WTC11 (cell line): ENCODE measurements at regions not wholly inside any gene's neighbourhood (a gene's known extent, or its start where the extent isn't known, plus 50 kb on each side); places are given as distances from the start of the nearest gene placed in this dataset.

ENCODE experiments used
- ATAC-seq: fragments of 200-7000 bp; cut with Tn5 transposase; 2 replicates; pipeline ENCODE4 v1.10.0; 2021; ENCODE audit warnings: mild to moderate bottlenecking, moderate library complexity
- CTCF ChIA-PET: fragments of 300-600 bp; sonication (Branson Sonifier 250); formaldehyde crosslinking; loops from one replicate; lab custom pipeline; 2021; ENCODE audit warnings: antibody characterized with exemption; lab: Charles Lee
- POLR2A ChIA-PET: fragments of 350-600 bp; sonication (Branson Sonifier 250); formaldehyde crosslinking; loops from one replicate; lab custom pipeline; 2021; ENCODE audit warnings: antibody characterized with exemption; lab: Charles Lee
- DNase-seq: peaks from one replicate; pipeline ENCODE4 v3.0.0; 2021; ENCODE audit warnings: low spot score
- H3K27ac Mint-ChIP-seq: 2 replicates; pipeline ENCODE4 v1.8.0; 2021; ENCODE audit warnings: mixed read lengths
- H3K27me3 Mint-ChIP-seq: 2 replicates; pipeline ENCODE4 v1.8.0; 2021; ENCODE audit warnings: low read depth, mild to moderate bottlenecking, moderate library complexity, mixed read lengths
- H3K36me3 Mint-ChIP-seq: 2 replicates; pipeline ENCODE4 v1.8.0; 2021; ENCODE audit warnings: mixed read lengths
- H3K4me1 Mint-ChIP-seq: 2 replicates; pipeline ENCODE4 v1.8.0; 2022; ENCODE audit warnings: mixed read lengths
- H3K4me3 Mint-ChIP-seq: 2 replicates; pipeline ENCODE4 v1.8.0; 2021; ENCODE audit warnings: mild to moderate bottlenecking, moderate library complexity, mixed read lengths
- H3K9me3 Mint-ChIP-seq: 2 replicates; pipeline ENCODE4 v1.8.0; 2021; ENCODE audit warnings: mixed read lengths
- ELF4 ChIP-seq: sonication (generic); formaldehyde crosslinking; IDR thresholded peaks from 2 replicates; pipeline ENCODE4 v1.8.1; 2022; ENCODE audit warnings: low read depth, mild to moderate bottlenecking, moderate library complexity, missing genetic modification reagents
- EMX1 ChIP-seq: fragments of 250-450 bp; sonication (Bioruptor Pico); IDR thresholded peaks from 2 replicates; pipeline ENCODE4 v1.8.0; 2021; ENCODE audit warnings: mild to moderate bottlenecking
- ETV6 ChIP-seq: sonication (generic); formaldehyde crosslinking; IDR thresholded peaks from 2 replicates; pipeline ENCODE4 v1.8.1; 2022; ENCODE audit warnings: mild to moderate bottlenecking, missing genetic modification reagents
- FOXP1 ChIP-seq: sonication (generic); formaldehyde crosslinking; IDR thresholded peaks from 2 replicates; pipeline ENCODE4 v1.8.0; 2022; ENCODE audit warnings: missing genetic modification reagents, mild to moderate bottlenecking, moderate library complexity, borderline replicate concordance
- IRF2 ChIP-seq: sonication (generic); formaldehyde crosslinking; IDR thresholded peaks from 2 replicates; pipeline ENCODE4 v1.8.0; 2022; ENCODE audit warnings: low read depth, missing genetic modification reagents, borderline replicate concordance
- NFE2L1 ChIP-seq: sonication (generic); formaldehyde crosslinking; IDR thresholded peaks from 2 replicates; pipeline ENCODE4 v1.8.1; 2023; ENCODE audit warnings: missing genetic modification reagents
- SP1 ChIP-seq: sonication (generic); formaldehyde crosslinking; conservative IDR thresholded peaks from 2 replicates; pipeline ENCODE4 v1.8.1; 2022; ENCODE audit warnings: missing genetic modification reagents
- TEAD4 ChIP-seq: sonication (generic); formaldehyde crosslinking; IDR thresholded peaks from 2 replicates; pipeline ENCODE4 v1.8.0; 2022; ENCODE audit warnings: mild to moderate bottlenecking, missing genetic modification reagents
- ZNF138 ChIP-seq: sonication (generic); formaldehyde crosslinking; conservative IDR thresholded peaks from 2 replicates; pipeline ENCODE4 v1.8.1; 2022; ENCODE audit warnings: mild to moderate bottlenecking, moderate library complexity, missing genetic modification reagents
- ZNF219 ChIP-seq: sonication (generic); formaldehyde crosslinking; IDR thresholded peaks from 2 replicates; pipeline ENCODE4 v1.8.0; 2023; ENCODE audit warnings: missing genetic modification reagents, mild to moderate bottlenecking, borderline replicate concordance
- ZNF263 ChIP-seq: sonication (generic); formaldehyde crosslinking; IDR thresholded peaks from 2 replicates; pipeline ENCODE4 v1.8.1; 2022; ENCODE audit warnings: low read depth, mild to moderate bottlenecking, moderate library complexity, missing genetic modification reagents
- ZNF317 ChIP-seq: sonication (generic); formaldehyde crosslinking; IDR thresholded peaks from 2 replicates; pipeline ENCODE4 v1.8.1; 2023; ENCODE audit warnings: low read depth, mild to moderate bottlenecking, moderate library complexity, missing genetic modification reagents, borderline replicate concordance
- ZNF423 ChIP-seq: fragments of 250-450 bp; sonication (Bioruptor Pico); IDR thresholded peaks from 2 replicates; pipeline ENCODE4 v2.1.2; 2022; ENCODE audit warnings: mild to moderate bottlenecking, moderate library complexity
- ZNF671 ChIP-seq: fragments of 250-450 bp; sonication (Bioruptor Pico); IDR thresholded peaks from 2 replicates; pipeline ENCODE4 v1.8.0; 2021; ENCODE audit warnings: mild to moderate bottlenecking
- TF ChIP-seq, protein P1 (sequence below): sonication (generic); formaldehyde crosslinking; IDR thresholded peaks from 2 replicates; pipeline ENCODE4 v1.8.1; 2023; ENCODE audit warnings: mild to moderate bottlenecking, missing genetic modification reagents, moderate library complexity
- TF ChIP-seq, protein P2 (sequence below): sonication (generic); formaldehyde crosslinking; IDR thresholded peaks from 2 replicates; pipeline ENCODE4 v1.8.0; 2022; ENCODE audit warnings: missing genetic modification reagents
- TF ChIP-seq, protein P3 (sequence below): sonication (generic); formaldehyde crosslinking; IDR thresholded peaks from 2 replicates; pipeline ENCODE4 v1.8.1; 2023; ENCODE audit warnings: mild to moderate bottlenecking, missing genetic modification reagents, borderline replicate concordance
- TF ChIP-seq, protein P4 (sequence below): sonication (generic); formaldehyde crosslinking; IDR thresholded peaks from 2 replicates; pipeline ENCODE4 v1.8.1; 2022; ENCODE audit warnings: low read depth, missing genetic modification reagents, borderline replicate concordance
- TF ChIP-seq, protein P5 (sequence below): fragments of 250-450 bp; sonication (Bioruptor Pico); IDR thresholded peaks from 2 replicates; pipeline ENCODE4 v1.9.0; 2021; ENCODE audit warnings: mild to moderate bottlenecking

DNA sequence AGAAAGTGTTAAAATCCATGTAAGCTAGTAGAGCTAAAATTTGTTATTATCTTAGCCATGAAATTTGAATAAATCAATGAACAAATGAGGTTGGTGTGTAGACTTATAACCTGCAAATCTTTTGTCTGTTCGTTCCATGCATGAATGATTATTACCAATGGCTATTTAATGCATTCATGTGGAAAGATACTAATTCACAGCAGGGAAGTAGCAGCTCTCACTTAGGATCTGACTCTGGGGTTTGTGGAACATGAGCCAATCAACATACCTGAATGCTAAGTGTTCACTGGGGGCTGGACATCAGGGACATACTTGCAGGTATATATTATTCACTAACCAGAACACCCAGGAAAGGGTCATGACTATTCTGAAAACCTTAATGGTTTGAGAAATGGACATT lies 444.1 kb downstream of the STIM2 start:
- Mint-ChIP-seq H3K4me3 (no peak overlapping the region), H3K27me3 (peaks cover 2% of the 10 kb centered on the region; the same call in 1 of the 2 replicates), H3K27ac (no peak overlapping the region), H3K4me1 (0 out of 2 replicates have a peak, but pooled peaks cover 5% of the 10 kb centered on the region), H3K9me3 (peaks cover 31% of the 10 kb centered on the region), H3K36me3 (peaks cover 12% of the 10 kb centered on the region)
- ChIA-PET POLR2A (no interaction called here), CTCF (no interaction called here)
- ATAC-seq (no peak), DNase-seq (no peak)
- TF ChIP-seq, protein P1, sequence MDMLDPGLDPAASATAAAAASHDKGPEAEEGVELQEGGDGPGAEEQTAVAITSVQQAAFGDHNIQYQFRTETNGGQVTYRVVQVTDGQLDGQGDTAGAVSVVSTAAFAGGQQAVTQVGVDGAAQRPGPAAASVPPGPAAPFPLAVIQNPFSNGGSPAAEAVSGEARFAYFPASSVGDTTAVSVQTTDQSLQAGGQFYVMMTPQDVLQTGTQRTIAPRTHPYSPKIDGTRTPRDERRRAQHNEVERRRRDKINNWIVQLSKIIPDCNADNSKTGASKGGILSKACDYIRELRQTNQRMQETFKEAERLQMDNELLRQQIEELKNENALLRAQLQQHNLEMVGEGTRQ = no peak
- TF ChIP-seq NFE2L1 = no peak
- TF ChIP-seq FOXP1 (CRISPR knock-in tag) = no peak
- no peak for TF ChIP-seq IRF2 (CRISPR knock-in tag)

DNA sequence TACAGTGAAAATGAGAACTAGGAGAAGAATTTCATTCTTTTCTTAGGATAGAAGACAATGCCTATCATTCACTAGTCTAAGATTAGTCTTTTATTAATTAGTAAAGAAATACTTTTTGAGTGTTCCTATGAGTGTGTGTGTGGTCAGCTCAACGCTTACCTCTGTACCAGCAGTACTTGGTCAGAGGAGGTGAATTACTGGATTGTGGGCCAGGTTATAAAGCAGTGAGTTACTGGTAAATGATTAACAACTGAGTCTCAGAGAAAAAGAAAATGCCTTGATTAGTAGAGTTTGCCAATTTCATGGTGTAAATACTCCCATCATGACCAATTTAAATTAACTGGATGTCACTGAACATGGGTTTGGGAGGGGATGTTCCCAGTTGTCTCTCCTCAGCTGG lies 444.6 kb downstream of the STIM2 start:
- DNase-seq (no peak), ATAC-seq (no peak)
- H3K27me3 Mint-ChIP-seq = peaks cover 2% of the 10 kb centered on the region; the same call in 1 of the 2 replicates
- ChIA-PET CTCF (no interaction called here), POLR2A (no interaction called here)
- peaks cover 12% of the 10 kb centered on the region for H3K36me3 Mint-ChIP-seq
- H3K27ac Mint-ChIP-seq = no peak overlapping the region
- no peak for TF ChIP-seq SP1 (CRISPR knock-in tag)
- TF ChIP-seq, protein P2, sequence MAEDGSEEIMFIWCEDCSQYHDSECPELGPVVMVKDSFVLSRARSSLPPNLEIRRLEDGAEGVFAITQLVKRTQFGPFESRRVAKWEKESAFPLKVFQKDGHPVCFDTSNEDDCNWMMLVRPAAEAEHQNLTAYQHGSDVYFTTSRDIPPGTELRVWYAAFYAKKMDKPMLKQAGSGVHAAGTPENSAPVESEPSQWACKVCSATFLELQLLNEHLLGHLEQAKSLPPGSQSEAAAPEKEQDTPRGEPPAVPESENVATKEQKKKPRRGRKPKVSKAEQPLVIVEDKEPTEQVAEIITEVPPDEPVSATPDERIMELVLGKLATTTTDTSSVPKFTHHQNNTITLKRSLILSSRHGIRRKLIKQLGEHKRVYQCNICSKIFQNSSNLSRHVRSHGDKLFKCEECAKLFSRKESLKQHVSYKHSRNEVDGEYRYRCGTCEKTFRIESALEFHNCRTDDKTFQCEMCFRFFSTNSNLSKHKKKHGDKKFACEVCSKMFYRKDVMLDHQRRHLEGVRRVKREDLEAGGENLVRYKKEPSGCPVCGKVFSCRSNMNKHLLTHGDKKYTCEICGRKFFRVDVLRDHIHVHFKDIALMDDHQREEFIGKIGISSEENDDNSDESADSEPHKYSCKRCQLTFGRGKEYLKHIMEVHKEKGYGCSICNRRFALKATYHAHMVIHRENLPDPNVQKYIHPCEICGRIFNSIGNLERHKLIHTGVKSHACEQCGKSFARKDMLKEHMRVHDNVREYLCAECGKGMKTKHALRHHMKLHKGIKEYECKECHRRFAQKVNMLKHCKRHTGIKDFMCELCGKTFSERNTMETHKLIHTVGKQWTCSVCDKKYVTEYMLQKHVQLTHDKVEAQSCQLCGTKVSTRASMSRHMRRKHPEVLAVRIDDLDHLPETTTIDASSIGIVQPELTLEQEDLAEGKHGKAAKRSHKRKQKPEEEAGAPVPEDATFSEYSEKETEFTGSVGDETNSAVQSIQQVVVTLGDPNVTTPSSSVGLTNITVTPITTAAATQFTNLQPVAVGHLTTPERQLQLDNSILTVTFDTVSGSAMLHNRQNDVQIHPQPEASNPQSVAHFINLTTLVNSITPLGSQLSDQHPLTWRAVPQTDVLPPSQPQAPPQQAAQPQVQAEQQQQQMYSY (CRISPR knock-in tag) = no peak
- no peak for TF ChIP-seq ZNF671 (CRISPR knock-in tag)
- TF ChIP-seq EMX1 (CRISPR knock-in tag) = no peak
- TF ChIP-seq ZNF138 (CRISPR knock-in tag) = no peak
- no peak for TF ChIP-seq ZNF219 (CRISPR knock-in tag)
- TF ChIP-seq ZNF423 = no peak
- TF ChIP-seq, protein P3, sequence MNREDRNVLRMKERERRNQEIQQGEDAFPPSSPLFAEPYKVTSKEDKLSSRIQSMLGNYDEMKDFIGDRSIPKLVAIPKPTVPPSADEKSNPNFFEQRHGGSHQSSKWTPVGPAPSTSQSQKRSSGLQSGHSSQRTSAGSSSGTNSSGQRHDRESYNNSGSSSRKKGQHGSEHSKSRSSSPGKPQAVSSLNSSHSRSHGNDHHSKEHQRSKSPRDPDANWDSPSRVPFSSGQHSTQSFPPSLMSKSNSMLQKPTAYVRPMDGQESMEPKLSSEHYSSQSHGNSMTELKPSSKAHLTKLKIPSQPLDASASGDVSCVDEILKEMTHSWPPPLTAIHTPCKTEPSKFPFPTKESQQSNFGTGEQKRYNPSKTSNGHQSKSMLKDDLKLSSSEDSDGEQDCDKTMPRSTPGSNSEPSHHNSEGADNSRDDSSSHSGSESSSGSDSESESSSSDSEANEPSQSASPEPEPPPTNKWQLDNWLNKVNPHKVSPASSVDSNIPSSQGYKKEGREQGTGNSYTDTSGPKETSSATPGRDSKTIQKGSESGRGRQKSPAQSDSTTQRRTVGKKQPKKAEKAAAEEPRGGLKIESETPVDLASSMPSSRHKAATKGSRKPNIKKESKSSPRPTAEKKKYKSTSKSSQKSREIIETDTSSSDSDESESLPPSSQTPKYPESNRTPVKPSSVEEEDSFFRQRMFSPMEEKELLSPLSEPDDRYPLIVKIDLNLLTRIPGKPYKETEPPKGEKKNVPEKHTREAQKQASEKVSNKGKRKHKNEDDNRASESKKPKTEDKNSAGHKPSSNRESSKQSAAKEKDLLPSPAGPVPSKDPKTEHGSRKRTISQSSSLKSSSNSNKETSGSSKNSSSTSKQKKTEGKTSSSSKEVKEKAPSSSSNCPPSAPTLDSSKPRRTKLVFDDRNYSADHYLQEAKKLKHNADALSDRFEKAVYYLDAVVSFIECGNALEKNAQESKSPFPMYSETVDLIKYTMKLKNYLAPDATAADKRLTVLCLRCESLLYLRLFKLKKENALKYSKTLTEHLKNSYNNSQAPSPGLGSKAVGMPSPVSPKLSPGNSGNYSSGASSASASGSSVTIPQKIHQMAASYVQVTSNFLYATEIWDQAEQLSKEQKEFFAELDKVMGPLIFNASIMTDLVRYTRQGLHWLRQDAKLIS = no peak
- TF ChIP-seq ELF4 = no peak
- no peak for TF ChIP-seq ZNF317 (CRISPR knock-in tag)
- H3K4me3 Mint-ChIP-seq = no peak overlapping the region
- 0 out of 2 replicates have a peak, but pooled peaks cover 5% of the 10 kb centered on the region for H3K4me1 Mint-ChIP-seq
- H3K9me3 Mint-ChIP-seq = peaks cover 26% of the 10 kb centered on the region

DNA sequence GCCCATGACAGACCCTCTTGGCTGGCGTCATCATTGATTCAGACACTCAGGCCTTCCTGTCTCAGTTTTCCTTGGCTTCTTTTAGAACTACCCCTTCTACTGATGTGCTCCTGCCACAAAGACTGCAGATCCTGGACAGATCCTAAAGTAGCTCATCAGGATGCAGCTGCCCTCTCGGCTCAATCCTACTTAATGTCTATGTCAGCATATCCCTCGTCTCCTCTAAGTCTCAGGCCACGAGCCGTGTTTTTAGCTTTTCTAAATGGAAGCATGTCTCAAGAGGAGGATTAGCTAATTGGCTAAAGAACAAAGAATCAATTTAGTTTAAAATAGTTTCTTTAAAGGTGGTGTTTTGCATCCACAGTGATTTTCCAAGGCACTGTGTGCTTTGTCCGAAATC lies 447.7 kb downstream of the STIM2 start:
- Mint-ChIP-seq H3K36me3 (no peaks in the 10 kb centered on the region), H3K9me3 (peaks cover 2% of the 10 kb centered on the region), H3K27ac (no peak overlapping the region), H3K27me3 (no peaks in the 10 kb centered on the region), H3K4me3 (no peak overlapping the region), H3K4me1 (0 out of 2 replicates have a peak, but pooled peaks cover 8% of the 10 kb centered on the region)
- ChIA-PET CTCF (interaction anchor here (0.6 to 0.9 kb wide), 2 partner anchors 91 to 132 kb away, joined by 3 read pairs; no protein-coding TSS in a partner anchor), POLR2A (no interaction called here)
- ATAC-seq (no peak), DNase-seq (no peak)
- TF ChIP-seq, protein P4, sequence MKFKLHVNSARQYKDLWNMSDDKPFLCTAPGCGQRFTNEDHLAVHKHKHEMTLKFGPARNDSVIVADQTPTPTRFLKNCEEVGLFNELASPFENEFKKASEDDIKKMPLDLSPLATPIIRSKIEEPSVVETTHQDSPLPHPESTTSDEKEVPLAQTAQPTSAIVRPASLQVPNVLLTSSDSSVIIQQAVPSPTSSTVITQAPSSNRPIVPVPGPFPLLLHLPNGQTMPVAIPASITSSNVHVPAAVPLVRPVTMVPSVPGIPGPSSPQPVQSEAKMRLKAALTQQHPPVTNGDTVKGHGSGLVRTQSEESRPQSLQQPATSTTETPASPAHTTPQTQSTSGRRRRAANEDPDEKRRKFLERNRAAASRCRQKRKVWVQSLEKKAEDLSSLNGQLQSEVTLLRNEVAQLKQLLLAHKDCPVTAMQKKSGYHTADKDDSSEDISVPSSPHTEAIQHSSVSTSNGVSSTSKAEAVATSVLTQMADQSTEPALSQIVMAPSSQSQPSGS (CRISPR knock-in tag) = no peak
- TF ChIP-seq ZNF423 = no peak
- no peak for TF ChIP-seq ETV6 (CRISPR knock-in tag)
- TF ChIP-seq ZNF263 (CRISPR knock-in tag) = no peak
- TF ChIP-seq TEAD4 (CRISPR knock-in tag) = no peak
- TF ChIP-seq, protein P5, sequence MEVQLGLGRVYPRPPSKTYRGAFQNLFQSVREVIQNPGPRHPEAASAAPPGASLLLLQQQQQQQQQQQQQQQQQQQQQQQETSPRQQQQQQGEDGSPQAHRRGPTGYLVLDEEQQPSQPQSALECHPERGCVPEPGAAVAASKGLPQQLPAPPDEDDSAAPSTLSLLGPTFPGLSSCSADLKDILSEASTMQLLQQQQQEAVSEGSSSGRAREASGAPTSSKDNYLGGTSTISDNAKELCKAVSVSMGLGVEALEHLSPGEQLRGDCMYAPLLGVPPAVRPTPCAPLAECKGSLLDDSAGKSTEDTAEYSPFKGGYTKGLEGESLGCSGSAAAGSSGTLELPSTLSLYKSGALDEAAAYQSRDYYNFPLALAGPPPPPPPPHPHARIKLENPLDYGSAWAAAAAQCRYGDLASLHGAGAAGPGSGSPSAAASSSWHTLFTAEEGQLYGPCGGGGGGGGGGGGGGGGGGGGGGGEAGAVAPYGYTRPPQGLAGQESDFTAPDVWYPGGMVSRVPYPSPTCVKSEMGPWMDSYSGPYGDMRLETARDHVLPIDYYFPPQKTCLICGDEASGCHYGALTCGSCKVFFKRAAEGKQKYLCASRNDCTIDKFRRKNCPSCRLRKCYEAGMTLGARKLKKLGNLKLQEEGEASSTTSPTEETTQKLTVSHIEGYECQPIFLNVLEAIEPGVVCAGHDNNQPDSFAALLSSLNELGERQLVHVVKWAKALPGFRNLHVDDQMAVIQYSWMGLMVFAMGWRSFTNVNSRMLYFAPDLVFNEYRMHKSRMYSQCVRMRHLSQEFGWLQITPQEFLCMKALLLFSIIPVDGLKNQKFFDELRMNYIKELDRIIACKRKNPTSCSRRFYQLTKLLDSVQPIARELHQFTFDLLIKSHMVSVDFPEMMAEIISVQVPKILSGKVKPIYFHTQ (CRISPR knock-in tag) = no peak
